Nephron progenitor cell (in vitro differentiated cells): ENCODE measurements at regions not wholly inside any gene's neighbourhood (a gene's known extent, or its start where the extent isn't known, plus 50 kb on each side); places are given as distances from the start of the nearest gene placed in this dataset.
"Not testable (repeated sequence)": the region's sequence is repeated elsewhere in the genome, so short reads cannot be mapped to it uniquely, and the experiment has no call there.

Source experiments
- DNase-seq: peaks from one replicate; pipeline ENCODE4 v3.0.0; 2021
- H3K27ac Mint-ChIP-seq: 2 replicates; pipeline ENCODE4 v1.8.0; 2021; ENCODE audit warnings: mild to moderate bottlenecking, moderate library complexity, mixed read lengths
- H3K27me3 Mint-ChIP-seq: 2 replicates; pipeline ENCODE4 v1.8.0; 2021; ENCODE audit warnings: mild to moderate bottlenecking, low read depth, mixed read lengths; ENCODE audit not compliant: poor library complexity
- H3K36me3 Mint-ChIP-seq: 2 replicates; pipeline ENCODE4 v1.8.0; 2021; ENCODE audit warnings: low read depth, mixed read lengths
- H3K4me1 Mint-ChIP-seq: 2 replicates; pipeline ENCODE4 v1.8.0; 2021; ENCODE audit warnings: mixed read lengths
- H3K4me3 Mint-ChIP-seq: 2 replicates; pipeline ENCODE4 v1.8.0; 2021; ENCODE audit warnings: mild to moderate bottlenecking, moderate library complexity, mixed read lengths
- H3K9me3 Mint-ChIP-seq: 2 replicates; pipeline ENCODE4 v1.8.0; 2021; ENCODE audit warnings: mild to moderate bottlenecking, moderate library complexity, mixed read lengths
- TF ChIP-seq, protein P1 (sequence below): fragments of 200-600 bp; sonication (generic); IDR thresholded peaks from 2 replicates; pipeline ENCODE4 v1.5.0; 2021; ENCODE audit warnings: antibody characterized with exemption

DNA sequence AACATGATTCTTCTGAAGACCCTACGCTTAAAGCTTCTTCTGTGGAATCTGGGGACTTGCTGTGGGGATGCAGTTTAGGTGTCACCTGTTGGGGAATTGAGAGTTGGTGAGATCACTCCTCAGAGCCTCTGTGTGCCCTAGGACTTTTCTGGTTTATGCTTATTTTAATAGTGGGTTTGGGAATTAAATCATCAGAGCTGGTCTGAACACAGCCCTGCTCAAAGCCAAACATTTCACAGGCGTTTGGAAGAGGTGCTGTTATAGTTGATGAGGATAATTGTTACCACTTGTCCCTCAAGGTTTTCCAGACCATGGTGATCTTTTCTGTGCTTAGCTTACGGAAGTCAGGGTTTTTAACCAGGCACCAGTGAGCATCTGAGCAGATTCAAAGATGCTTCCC, 106.1 kb downstream of the EBLN1 start:
- no peak for DNase-seq
- TF ChIP-seq, protein P1, sequence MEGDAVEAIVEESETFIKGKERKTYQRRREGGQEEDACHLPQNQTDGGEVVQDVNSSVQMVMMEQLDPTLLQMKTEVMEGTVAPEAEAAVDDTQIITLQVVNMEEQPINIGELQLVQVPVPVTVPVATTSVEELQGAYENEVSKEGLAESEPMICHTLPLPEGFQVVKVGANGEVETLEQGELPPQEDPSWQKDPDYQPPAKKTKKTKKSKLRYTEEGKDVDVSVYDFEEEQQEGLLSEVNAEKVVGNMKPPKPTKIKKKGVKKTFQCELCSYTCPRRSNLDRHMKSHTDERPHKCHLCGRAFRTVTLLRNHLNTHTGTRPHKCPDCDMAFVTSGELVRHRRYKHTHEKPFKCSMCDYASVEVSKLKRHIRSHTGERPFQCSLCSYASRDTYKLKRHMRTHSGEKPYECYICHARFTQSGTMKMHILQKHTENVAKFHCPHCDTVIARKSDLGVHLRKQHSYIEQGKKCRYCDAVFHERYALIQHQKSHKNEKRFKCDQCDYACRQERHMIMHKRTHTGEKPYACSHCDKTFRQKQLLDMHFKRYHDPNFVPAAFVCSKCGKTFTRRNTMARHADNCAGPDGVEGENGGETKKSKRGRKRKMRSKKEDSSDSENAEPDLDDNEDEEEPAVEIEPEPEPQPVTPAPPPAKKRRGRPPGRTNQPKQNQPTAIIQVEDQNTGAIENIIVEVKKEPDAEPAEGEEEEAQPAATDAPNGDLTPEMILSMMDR: no peak
- no peaks in the 10 kb centered on the region for H3K36me3 Mint-ChIP-seq
- no peaks in the 10 kb centered on the region for H3K4me1 Mint-ChIP-seq
- H3K9me3 Mint-ChIP-seq: peaks cover 4% of the 10 kb centered on the region
- no peak overlapping the region for H3K4me3 Mint-ChIP-seq
- no peak overlapping the region for H3K27ac Mint-ChIP-seq
- H3K27me3 Mint-ChIP-seq: peaks cover 3% of the 10 kb centered on the region

DNA sequence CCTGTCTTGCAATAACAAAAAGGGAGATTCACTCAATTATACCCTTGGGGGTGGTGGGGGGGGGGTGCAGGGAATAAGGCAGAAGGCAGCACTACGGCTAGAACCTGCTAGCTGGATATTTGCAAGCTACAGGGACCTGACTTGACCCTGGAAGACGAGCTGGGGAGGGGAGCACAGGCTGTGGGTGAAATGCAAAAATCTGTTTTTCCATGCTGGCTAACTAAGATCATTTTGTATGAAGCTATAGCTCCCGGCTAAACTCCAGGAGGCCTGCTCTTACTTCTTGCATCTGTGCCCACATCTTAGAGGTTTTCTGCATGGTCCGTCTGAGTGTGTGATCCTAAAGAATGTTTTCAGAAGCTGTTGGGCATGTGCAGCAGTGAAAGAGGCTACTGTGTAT, 106.6 kb downstream of the EBLN1 start:
- no peaks in the 10 kb centered on the region for H3K36me3 Mint-ChIP-seq
- H3K9me3 Mint-ChIP-seq: peaks cover 4% of the 10 kb centered on the region
- DNase-seq: no peak
- TF ChIP-seq, protein P1: no peak
- no peaks in the 10 kb centered on the region for H3K4me1 Mint-ChIP-seq
- no peak overlapping the region for H3K4me3 Mint-ChIP-seq
- peaks cover 3% of the 10 kb centered on the region for H3K27me3 Mint-ChIP-seq
- H3K27ac Mint-ChIP-seq: no peak overlapping the region

DNA sequence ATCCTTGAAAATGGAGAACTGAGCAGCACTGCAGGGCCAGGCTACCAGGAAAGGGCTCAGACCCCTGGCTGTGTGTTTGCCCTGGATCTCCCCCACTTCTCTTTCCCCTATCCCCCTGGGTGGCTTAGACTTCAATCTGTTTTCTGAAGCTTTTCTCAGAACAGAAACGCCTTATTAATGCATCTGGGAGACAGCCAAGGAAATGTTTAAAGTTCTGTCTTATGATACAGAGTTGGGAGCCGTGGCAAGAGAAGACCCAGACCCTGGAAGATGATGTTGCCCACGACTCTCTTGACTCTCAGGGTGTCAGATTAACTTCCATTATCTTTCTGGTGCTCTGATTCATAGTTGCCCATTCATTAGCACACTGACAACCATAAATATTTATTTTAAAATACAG, 107.1 kb downstream of the EBLN1 start:
- Mint-ChIP-seq H3K4me3 (no peak overlapping the region), H3K27ac (no peak overlapping the region), H3K4me1 (no peaks in the 10 kb centered on the region), H3K27me3 (peaks cover 3% of the 10 kb centered on the region), H3K9me3 (peaks cover 4% of the 10 kb centered on the region), H3K36me3 (no peaks in the 10 kb centered on the region)
- no peak for DNase-seq
- TF ChIP-seq, protein P1: no peak

DNA sequence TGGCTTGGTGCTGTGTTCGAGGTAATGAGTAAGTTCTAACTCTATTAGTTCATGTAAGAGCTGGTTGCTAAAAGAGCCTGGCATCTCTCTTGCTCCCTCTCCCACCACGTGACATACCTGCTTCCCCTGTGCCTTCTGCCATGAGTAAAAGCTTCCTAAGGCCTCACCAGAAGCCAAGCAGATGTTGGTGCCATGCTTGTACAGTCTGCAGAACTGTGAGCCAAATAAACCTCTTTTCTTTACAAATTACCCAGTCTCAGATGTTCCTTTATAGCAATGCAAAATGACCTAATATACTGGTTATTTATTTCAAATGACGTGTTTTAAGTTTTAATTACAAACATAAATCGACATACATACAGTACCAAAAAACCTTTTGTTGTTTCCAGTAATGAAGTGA, 101.7 kb upstream of the DNAJC1 start:
- H3K9me3 Mint-ChIP-seq: no peaks in the 10 kb centered on the region
- peaks cover 13% of the 10 kb centered on the region for H3K4me1 Mint-ChIP-seq
- no peaks in the 10 kb centered on the region for H3K36me3 Mint-ChIP-seq
- no peak overlapping the region for H3K4me3 Mint-ChIP-seq
- TF ChIP-seq, protein P1: no peak
- no peak overlapping the region for H3K27ac Mint-ChIP-seq
- DNase-seq: no peak
- no peaks in the 10 kb centered on the region for H3K27me3 Mint-ChIP-seq

DNA sequence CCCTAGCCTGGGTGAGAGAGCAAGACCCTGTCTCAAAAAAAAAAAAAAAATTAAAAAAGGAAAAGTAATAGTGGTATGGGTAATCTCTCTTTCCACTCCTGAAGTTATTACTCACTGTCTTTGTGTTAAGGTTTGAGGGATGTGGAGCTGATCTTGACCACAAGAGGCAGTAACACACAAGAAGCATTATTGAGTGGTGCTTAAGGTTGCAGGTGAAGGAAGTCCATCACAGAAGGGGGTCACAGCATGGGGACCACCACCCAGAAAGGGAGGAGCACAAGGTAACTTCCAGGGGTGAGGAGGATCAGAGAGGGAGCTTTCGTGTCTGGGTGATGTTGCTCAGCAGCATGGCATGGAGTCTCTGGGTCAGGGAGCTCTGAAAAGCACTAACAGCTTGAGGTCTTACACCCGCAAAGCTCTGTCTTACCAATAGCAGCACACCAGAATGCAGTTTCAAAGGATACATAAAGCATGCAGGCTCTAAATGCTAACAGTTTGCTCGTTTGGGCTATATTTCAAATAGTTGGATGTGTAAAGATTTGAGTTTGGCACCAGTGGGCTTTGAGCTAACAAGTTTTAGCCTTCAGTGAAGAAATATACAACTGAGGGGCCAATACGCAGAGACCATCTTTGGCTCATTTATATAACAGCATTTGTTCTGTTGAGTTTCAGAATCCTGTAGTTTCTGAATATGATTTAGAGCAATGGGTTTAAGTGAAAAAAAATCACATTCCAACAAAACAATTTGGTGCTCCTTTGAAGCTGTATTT, 100.4 kb upstream of the DNAJC1 start:
- H3K27ac Mint-ChIP-seq: no peak overlapping the region
- no peak overlapping the region for H3K4me3 Mint-ChIP-seq
- peaks cover 13% of the 10 kb centered on the region for H3K4me1 Mint-ChIP-seq
- TF ChIP-seq, protein P1: peak; percentile 34
- peaks cover 7% of the 10 kb centered on the region for H3K9me3 Mint-ChIP-seq
- DNase-seq: no peak
- no peaks in the 10 kb centered on the region for H3K36me3 Mint-ChIP-seq
- H3K27me3 Mint-ChIP-seq: no peaks in the 10 kb centered on the region

DNA sequence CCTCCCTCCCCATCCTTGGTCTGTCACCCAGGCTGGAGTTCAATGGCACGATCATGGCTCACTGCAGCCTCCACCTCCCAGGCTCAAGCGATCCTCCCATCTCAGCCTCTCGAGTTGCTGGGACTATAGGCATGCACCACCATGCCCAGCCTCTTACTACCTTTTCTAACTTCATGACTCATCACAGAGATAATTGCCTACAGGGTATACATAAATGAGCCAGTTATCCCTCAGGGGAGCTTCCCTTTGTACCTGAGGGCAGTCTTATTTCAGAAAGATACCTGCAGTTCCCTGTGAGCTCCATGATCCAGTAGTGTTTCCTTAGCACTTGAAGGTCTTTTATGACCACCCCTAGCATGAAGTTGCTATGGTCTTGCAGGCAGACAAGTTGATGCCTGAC, 94.2 kb upstream of the DNAJC1 start:
- Mint-ChIP-seq H3K36me3 (no peaks in the 10 kb centered on the region), H3K27ac (no peak overlapping the region), H3K4me1 (peaks cover 9% of the 10 kb centered on the region), H3K9me3 (peaks cover 22% of the 10 kb centered on the region), H3K4me3 (no peak overlapping the region), H3K27me3 (peaks cover 7% of the 10 kb centered on the region)
- TF ChIP-seq, protein P1: no peak
- DNase-seq: no peak

DNA sequence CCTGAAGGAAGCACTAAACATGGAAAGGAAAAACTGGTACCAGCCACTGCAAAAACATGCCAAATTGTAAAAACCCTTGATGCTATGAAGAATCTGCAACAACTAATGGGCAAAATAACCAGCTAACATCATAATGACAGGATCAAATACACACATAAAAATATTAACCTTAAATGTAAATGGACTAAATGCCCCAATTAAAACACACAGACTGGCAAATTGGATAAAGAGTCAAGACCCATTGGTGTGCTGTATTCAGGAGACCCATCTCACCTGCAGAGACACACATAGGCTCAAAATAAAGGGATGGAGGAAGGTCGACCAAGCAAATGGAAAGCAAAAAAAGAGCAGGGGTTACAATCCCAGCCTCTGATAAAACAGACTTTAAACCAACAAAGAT, 87.7 kb upstream of the DNAJC1 start:
- H3K36me3 Mint-ChIP-seq, H3K4me3 Mint-ChIP-seq, H3K27me3 Mint-ChIP-seq, DNase-seq: not testable (repeated sequence)
- peaks cover 16% of the 10 kb centered on the region for H3K4me1 Mint-ChIP-seq
- peaks cover 43% of the 10 kb centered on the region for H3K9me3 Mint-ChIP-seq
- peak overlapping the region; percentile 31 for H3K27ac Mint-ChIP-seq
